ENCODE measurements at regions not wholly inside any gene's neighbourhood (a gene's known extent, or its start where the extent isn't known, plus 50 kb on each side); places are given as distances from the start of the nearest gene placed in this dataset.

GRCh38 chr1:8078176-8078671 lies 52.1 kb upstream of the ERRFI1 start:
- H3K27ac ChIP-seq: peak overlapping the region in 7 of 10 donors; percentile 5 to 79 (median 72)
- no peaks in the 10 kb centered on the region for H3K36me3 ChIP-seq
- peaks cover 7 to 49% (median 34%) of the 10 kb centered on the region in 9 donors for H3K4me1 ChIP-seq
- WGBS, 2 donors: 55 to 69% methylated on average over 6 of the region's 6 CpGs
- H3K27me3 ChIP-seq: no peaks in the 10 kb centered on the region
- no peak overlapping the region for H3K4me3 ChIP-seq
- intact Hi-C loops (cut with DNase I): loop anchor here in 1 of 10 donors (10.0 kb wide), 1 partner anchor 57 kb away; no protein-coding TSS in a partner anchor
- no peaks in the 10 kb centered on the region for H3K9me3 ChIP-seq
- DNase-seq (no peak), ATAC-seq (no peak)
- no peak for TF ChIP-seq CTCF (IDR thresholded peaks at IDR 0.05)

- Histone ChIP-seq H3K27me3 (no peaks in the 10 kb centered on the region), H3K9me3 (no peaks in the 10 kb centered on the region), H3K4me1 (peaks cover 1 to 43% (median 28%) of the 10 kb centered on the region in 9 donors), H3K4me3 (peak overlapping the region in 1 of 10 donors; percentile 5), H3K36me3 (no peaks in the 10 kb centered on the region), H3K27ac (peak overlapping the region in 9 of 10 donors; percentile 5 to 79 (median 66))
- intact Hi-C loops (cut with DNase I): loop anchor here in 1 of 10 donors (10.0 kb wide), 1 partner anchor 57 kb away; no protein-coding TSS in a partner anchor
- ATAC-seq (no peak), DNase-seq (no peak)
- WGBS, 2 donors: 61 to 62% methylated on average over 4 of the region's 4 CpGs
- TF ChIP-seq CTCF (IDR thresholded peaks at IDR 0.05): no peak
Observed at GRCh38 chr1:8077602-8078001, 51.5 kb upstream of the ERRFI1 start.

- TF ChIP-seq CTCF (IDR thresholded peaks at IDR 0.05): peak in 2 of 9 donors; percentile 3 to 16
- no peaks in the 10 kb centered on the region for H3K36me3 ChIP-seq
- H3K4me3 ChIP-seq: peak overlapping the region in 1 of 10 donors; percentile 5
- H3K27me3 ChIP-seq: no peaks in the 10 kb centered on the region
- DNase-seq (peak; percentile 45 to 78), ATAC-seq (peak; percentile 92 to 97 (median 94))
- WGBS, 2 donors: 30 to 39% methylated on average over 8 of the region's 8 CpGs
- peak overlapping the region in 9 of 10 donors; percentile 5 to 79 (median 66) for H3K27ac ChIP-seq
- intact Hi-C loops (cut with DNase I): loop anchor here in 1 of 10 donors (10.0 kb wide), 1 partner anchor 58 kb away; no protein-coding TSS in a partner anchor
- no peaks in the 10 kb centered on the region for H3K9me3 ChIP-seq
- H3K4me1 ChIP-seq: peaks cover 0 to 40% (median 23%) of the 10 kb centered on the region in 9 donors
Observed at GRCh38 chr1:8077120-8077573, 51.0 kb upstream of the ERRFI1 start.

- intact Hi-C loops (cut with DNase I): loop anchor here in 1 of 10 donors (10.0 kb wide), 1 partner anchor 59 kb away; no protein-coding TSS in a partner anchor
- ATAC-seq: no peak
- H3K4me3 ChIP-seq: no peak overlapping the region
- H3K9me3 ChIP-seq: no peaks in the 10 kb centered on the region
- H3K4me1 ChIP-seq: peaks cover 0 to 40% (median 20%) of the 10 kb centered on the region in 9 donors
- 89 to 92% methylated on average over 4 of the region's 4 CpGs for WGBS, 2 donors
- no peak for DNase-seq
- peak overlapping the region in 6 of 10 donors; percentile 6 to 79 (median 72) for H3K27ac ChIP-seq
- no peaks in the 10 kb centered on the region for H3K36me3 ChIP-seq
- no peaks in the 10 kb centered on the region for H3K27me3 ChIP-seq
- TF ChIP-seq CTCF (IDR thresholded peaks at IDR 0.05): no peak
Observed at GRCh38 chr1:8076176-8076575, 50.1 kb upstream of the ERRFI1 start.
